Heart left ventricle (tissue), 16 donors: ENCODE measurements at regions not wholly inside any gene's neighbourhood (a gene's known extent, or its start where the extent isn't known, plus 50 kb on each side); places are given as distances from the start of the nearest gene placed in this dataset.

ENCODE experiments used
- ATAC-seq, 4 donors: fragments of 200-7000 bp; cut with Tn5 transposase; one replicate each; pipeline ENCODE4 v1.9.1; 2020 to 2022; ENCODE audit warnings: moderate library complexity in 4 of 4, mild to moderate bottlenecking in 3 of 4, moderate number of reproducible peaks in 1 of 4
- DNase-seq, 5 donors: peaks; one replicate each; pipeline ENCODE4 v3.0.0-alpha.2; 2020
- H3K27ac ChIP-seq, 12 donors: fragments of 200-600 bp; sonication (generic) in 4 of 12; one replicate each; pipeline versions ENCODE4 v1.5.0 to v1.8.0; 2016 to 2022; ENCODE audit warnings: mild to moderate bottlenecking in 2 of 12
- H3K27me3 ChIP-seq, 9 donors: fragments of 200-600 bp; sonication (generic) in 2 of 9; one replicate each; pipeline versions ENCODE4 v1.5.1 to v1.8.0; 2016 to 2022; ENCODE audit warnings: mild to moderate bottlenecking in 3 of 9
- H3K36me3 ChIP-seq, 9 donors: fragments of 200-600 bp; sonication (generic) in 2 of 9; one replicate each; pipeline versions ENCODE4 v1.5.0 to v1.8.0; 2018 to 2022; ENCODE audit warnings: mild to moderate bottlenecking in 2 of 9
- H3K4me1 ChIP-seq, 12 donors: fragments of 200-600 bp; sonication (generic) in 4 of 12; one replicate each; pipeline versions ENCODE4 v1.5.0 to v1.8.0; 2016 to 2022; ENCODE audit warnings: mild to moderate bottlenecking in 3 of 12
- H3K4me3 ChIP-seq, 12 donors: fragments of 200-600 bp; sonication (generic) in 4 of 12; one replicate each; pipeline versions ENCODE4 v1.5.0 to v1.8.0; 2017 to 2022; ENCODE audit warnings: mild to moderate bottlenecking in 9 of 12, moderate library complexity in 4 of 12
- H3K9me3 ChIP-seq, 12 donors: fragments of 200-600 bp; sonication (generic) in 4 of 12; one replicate each; pipeline versions ENCODE4 v1.5.0 to v1.8.0; 2016 to 2022; ENCODE audit warnings: mild to moderate bottlenecking in 1 of 12
- POLR2A ChIP-seq, 2 donors: fragments of 450-650 bp; IDR thresholded peaks; one replicate each; pipeline ENCODE4 v1.6.1; 2017; ENCODE audit warnings: antibody characterized with exemption in 2 of 2, mild to moderate bottlenecking in 2 of 2, moderate library complexity in 2 of 2
- WGBS, 4 donors: extraction: QIAGEN DNeasy Blood & Tissue Kit in 2 of 4; methylation state at CpG; one replicate each; pipeline versions ENCODE4 v1.1.5 to v1.1.7; 2013 to 2018; 5-methylcytosine and 5-hydroxymethylcytosine counted together
- intact Hi-C, 10 donors: fragments of 100-400 bp; cut with DNase I; formaldehyde crosslinking; loops; one replicate each; pipeline versions ENCODE4 v1.11.1 to v1.14.2; 2022
- TF ChIP-seq, protein P1 (sequence below), 12 donors: fragments of 200-600 bp; sonication (generic) in 4 of 12; IDR thresholded peaks; one replicate each; pipeline versions ENCODE4 v1.5.0 to v1.8.0; 2018 to 2022; ENCODE audit warnings: antibody characterized with exemption in 12 of 12, mild to moderate bottlenecking in 5 of 12
- donor health status: ischemic (EF 13 %, LVEDD 7.1; RV severe dilation, severe dysfunction).
- donor health status: healthy with polysubstance abuse.
- donor health status: DM: no; HTN: yes; CAD: no.
- donor health status: DM: no; HTN: no; CAD: no.
- donor health status: ischemic (EF 25% LVEDD 6.9; RV normal size, moderate dysfunction).
- donor health status: ischemic (EF 25% LVEDD 5.7; RV mildly dilated, moderate dysfunction).
- donor health status: healthy.
- donor health status: DM: yes; HTN: yes; CAD: no.
- donor health status: ischemic (EF 35%, LVEDD 5.7; RV mildly dilated, moderate dysfunction).
- donor health status: nonischemic (EF 11% LVEDD 7.7; RV severe dilation, severe dysfunction).
- donor health status: DM: yes; HTN: yes; CAD: no.
- donor health status: PGD.
- donor health status: ischemic (EF 29% LVEDD 5.4; RV normal size, mild dysfunction).
- donor health status: nonischemic (EF 23%, LVEDD 6.1; RV moderate dilation, normal function).

DNA sequence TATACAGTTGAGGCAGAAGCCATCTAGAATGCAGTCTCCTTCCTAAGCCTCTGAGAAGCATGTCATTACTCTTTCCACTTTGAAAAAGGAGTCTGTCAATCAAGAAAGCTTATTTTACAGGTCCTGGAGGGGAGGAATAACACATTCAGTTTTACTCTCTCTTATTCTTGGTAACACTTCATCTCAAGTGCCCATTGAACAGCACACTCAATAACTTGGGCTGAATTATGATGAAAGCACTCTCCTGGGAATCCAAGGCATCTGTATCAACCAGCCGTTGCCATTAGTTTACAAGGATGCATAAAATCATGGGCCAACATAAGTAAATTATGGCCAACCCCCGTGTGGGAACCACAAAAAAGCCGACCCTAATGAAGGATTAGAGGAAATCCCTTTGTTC is 282.4 kb downstream of the C4orf33 start:
- H3K36me3 ChIP-seq: no peaks in the 10 kb centered on the region
- H3K27ac ChIP-seq: no peak overlapping the region
- H3K4me1 ChIP-seq: no peaks in the 10 kb centered on the region
- H3K4me3 ChIP-seq: no peak overlapping the region
- ATAC-seq (no peak), DNase-seq (no peak)
- intact Hi-C loops: no loop called here
- no peaks in the 10 kb centered on the region for H3K9me3 ChIP-seq
- TF ChIP-seq, protein P1, sequence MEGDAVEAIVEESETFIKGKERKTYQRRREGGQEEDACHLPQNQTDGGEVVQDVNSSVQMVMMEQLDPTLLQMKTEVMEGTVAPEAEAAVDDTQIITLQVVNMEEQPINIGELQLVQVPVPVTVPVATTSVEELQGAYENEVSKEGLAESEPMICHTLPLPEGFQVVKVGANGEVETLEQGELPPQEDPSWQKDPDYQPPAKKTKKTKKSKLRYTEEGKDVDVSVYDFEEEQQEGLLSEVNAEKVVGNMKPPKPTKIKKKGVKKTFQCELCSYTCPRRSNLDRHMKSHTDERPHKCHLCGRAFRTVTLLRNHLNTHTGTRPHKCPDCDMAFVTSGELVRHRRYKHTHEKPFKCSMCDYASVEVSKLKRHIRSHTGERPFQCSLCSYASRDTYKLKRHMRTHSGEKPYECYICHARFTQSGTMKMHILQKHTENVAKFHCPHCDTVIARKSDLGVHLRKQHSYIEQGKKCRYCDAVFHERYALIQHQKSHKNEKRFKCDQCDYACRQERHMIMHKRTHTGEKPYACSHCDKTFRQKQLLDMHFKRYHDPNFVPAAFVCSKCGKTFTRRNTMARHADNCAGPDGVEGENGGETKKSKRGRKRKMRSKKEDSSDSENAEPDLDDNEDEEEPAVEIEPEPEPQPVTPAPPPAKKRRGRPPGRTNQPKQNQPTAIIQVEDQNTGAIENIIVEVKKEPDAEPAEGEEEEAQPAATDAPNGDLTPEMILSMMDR (IDR thresholded peaks at IDR 0.05): no peak
- no peak for TF ChIP-seq POLR2A (IDR thresholded peaks at IDR 0.05)
- 45 to 53% (median 48%) methylated on average over 3 of the region's 3 CpGs for WGBS, 4 donors
- peaks cover 0 to 7% (median 0%) of the 10 kb centered on the region in 9 donors for H3K27me3 ChIP-seq

DNA sequence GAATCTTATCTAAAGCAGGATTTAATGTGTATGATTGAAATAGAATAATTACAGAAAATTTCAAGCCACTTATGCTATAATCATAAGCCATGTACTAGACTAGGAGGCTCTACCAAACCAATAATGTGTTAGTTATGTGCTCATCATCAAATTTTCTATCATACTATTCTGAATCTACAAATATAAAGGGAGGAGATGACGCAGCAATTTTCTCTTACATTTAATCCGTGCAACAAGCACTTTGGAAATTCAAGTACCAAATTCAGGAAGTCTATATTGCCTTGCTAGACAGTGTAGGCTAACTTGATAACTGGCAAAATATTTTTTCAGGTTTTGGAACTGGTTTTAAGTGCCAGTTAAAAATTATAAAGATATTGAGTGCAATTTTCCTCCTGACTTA is 283.5 kb downstream of the C4orf33 start:
- ATAC-seq: no peak

DNA sequence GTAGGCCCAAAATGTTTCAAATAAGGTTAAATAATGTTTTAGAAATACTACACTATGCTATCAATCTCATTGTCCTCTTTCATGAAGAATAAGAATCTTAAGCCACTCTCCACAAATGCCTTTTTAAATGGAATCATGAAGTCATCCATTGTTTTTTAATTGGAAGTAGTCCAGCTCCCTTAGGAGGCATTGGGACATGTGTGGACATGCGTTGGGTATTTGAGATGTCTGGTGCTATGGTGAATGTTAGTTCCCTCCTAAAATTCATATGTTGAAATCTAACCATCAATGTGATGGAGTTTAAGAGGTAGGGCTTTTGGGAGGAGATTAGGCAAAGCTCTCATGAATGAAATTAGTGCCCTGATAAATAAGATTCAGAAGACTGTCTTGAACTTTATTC is 289.0 kb downstream of the C4orf33 start:
- Histone ChIP-seq H3K27me3 (no peaks in the 10 kb centered on the region), H3K27ac (no peak overlapping the region), H3K9me3 (no peaks in the 10 kb centered on the region), H3K4me1 (no peaks in the 10 kb centered on the region), H3K4me3 (no peak overlapping the region), H3K36me3 (no peaks in the 10 kb centered on the region)
- intact Hi-C loops: no loop called here
- WGBS, 4 donors: 55 to 69% (median 59%) methylated on average over 1 of the region's 1 CpG
- DNase-seq: no peak
- TF ChIP-seq, protein P1 (IDR thresholded peaks at IDR 0.05): no peak
- no peak for TF ChIP-seq POLR2A (IDR thresholded peaks at IDR 0.05)
- ATAC-seq: no peak

More for the DNA sequence above, 283.5 kb downstream of the C4orf33 start:
- Histone ChIP-seq H3K4me1 (no peaks in the 10 kb centered on the region), H3K9me3 (no peaks in the 10 kb centered on the region), H3K27me3 (peaks cover 0 to 7% (median 0%) of the 10 kb centered on the region in 9 donors), H3K27ac (no peak overlapping the region), H3K36me3 (no peaks in the 10 kb centered on the region), H3K4me3 (no peak overlapping the region)
- intact Hi-C loops: no loop called here
- 79 to 94% (median 86%) methylated on average over 2 of the region's 2 CpGs for whole genome bisulfite sequencing, 4 donors
- no peak for DNase-seq
- no peak for TF ChIP-seq POLR2A (IDR thresholded peaks at IDR 0.05)
- TF ChIP-seq, protein P1 (IDR thresholded peaks at IDR 0.05): no peak

DNA sequence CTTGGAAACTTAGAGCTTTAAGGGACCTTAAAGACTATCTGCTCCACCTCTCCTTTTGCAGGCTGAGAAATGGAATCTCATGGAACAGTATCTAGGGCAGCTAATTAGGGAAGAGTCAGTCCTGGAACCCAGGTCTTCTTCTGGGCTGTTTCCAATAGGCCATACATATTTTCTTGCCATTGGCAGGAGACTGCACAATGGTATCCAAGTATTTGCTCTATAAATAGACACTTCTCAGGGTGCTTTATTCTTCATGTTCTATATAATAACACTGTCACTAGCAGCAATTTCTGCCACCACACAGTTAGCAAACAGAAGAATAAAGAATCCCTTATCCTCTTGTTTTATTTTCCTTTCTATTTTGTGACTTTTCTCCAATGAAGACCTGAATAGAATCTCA is 291.7 kb downstream of the C4orf33 start:
- DNase-seq (no peak), ATAC-seq (peak in 1 of 4 donors; percentile 22)
- no peaks in the 10 kb centered on the region for H3K9me3 ChIP-seq
- TF ChIP-seq, protein P1 (IDR thresholded peaks at IDR 0.05): no peak
- TF ChIP-seq POLR2A (IDR thresholded peaks at IDR 0.05): no peak
- no peak overlapping the region for H3K4me3 ChIP-seq
- H3K36me3 ChIP-seq: no peaks in the 10 kb centered on the region
- H3K27me3 ChIP-seq: no peaks in the 10 kb centered on the region
- H3K27ac ChIP-seq: no peak overlapping the region
- intact Hi-C loops: no loop called here
- no peaks in the 10 kb centered on the region for H3K4me1 ChIP-seq
